ACC112 (cell line): ENCODE measurements at regions not wholly inside any gene's neighbourhood (a gene's known extent, or its start where the extent isn't known, plus 50 kb on each side); places are given as distances from the start of the nearest gene placed in this dataset.

ENCODE experiments used
- H2AFZ ChIP-seq: fragments of 200-600 bp; sonication (generic); one replicate; pipeline ENCODE4 v1.6.0; 2017; ENCODE audit warnings: antibody characterized with exemption, low read length; ENCODE audit not compliant: unreplicated experiment
- H3K27ac ChIP-seq: fragments of 200-600 bp; sonication (generic); 2 replicates; pipeline ENCODE4 v1.5.1; 2014; ENCODE audit warnings: low read depth, mild to moderate bottlenecking, antibody characterized with exemption, low read length, moderate library complexity
- H3K27me3 ChIP-seq: fragments of 200-600 bp; sonication (generic); 2 replicates; pipeline ENCODE4 v1.6.1; 2014; ENCODE audit warnings: mild to moderate bottlenecking, antibody characterized with exemption, low read length, moderate library complexity, mixed read lengths; ENCODE audit not compliant: insufficient read depth
- H3K36me3 ChIP-seq: fragments of 200-600 bp; sonication (generic); 2 replicates; pipeline ENCODE4 v1.6.1; 2016; ENCODE audit warnings: mild to moderate bottlenecking, antibody characterized with exemption, low read length, moderate library complexity, mixed read lengths; ENCODE audit not compliant: insufficient read depth
- H3K4me1 ChIP-seq: fragments of 200-600 bp; sonication (generic); one replicate; pipeline ENCODE4 v1.6.1; 2016; ENCODE audit warnings: low read length, mixed read lengths; ENCODE audit not compliant: insufficient read depth, unreplicated experiment, control insufficient read depth
- H3K4me3 ChIP-seq: fragments of 200-600 bp; sonication (generic); 2 replicates; pipeline ENCODE4 v1.5.1; 2014; ENCODE audit warnings: mild to moderate bottlenecking, low read depth, low read length
- H3K79me2 ChIP-seq: fragments of 200-600 bp; sonication (generic); one replicate; pipeline ENCODE4 v1.6.0; 2016; ENCODE audit warnings: low read length; ENCODE audit not compliant: control insufficient read depth, unreplicated experiment, insufficient read depth

DNA sequence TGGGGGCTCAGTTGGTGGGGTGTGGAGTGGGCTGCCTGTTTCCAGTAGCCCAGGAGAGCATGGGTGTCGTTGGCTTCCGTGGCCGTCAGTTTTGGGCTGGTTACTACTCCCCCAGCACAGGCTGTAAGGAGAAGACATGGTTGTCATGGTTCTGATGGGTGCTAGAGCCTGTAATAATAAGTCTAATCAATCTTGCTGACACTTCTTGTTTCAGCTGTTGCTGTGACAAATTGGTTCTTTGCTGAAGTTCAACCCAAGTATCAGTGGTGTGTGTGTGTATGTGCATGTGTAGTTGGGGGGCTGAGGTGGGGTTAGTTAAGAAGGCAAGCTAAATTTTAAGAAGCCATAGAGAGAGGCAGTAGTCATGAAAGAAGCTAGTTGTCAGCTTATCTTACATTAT lies 61.3 kb upstream of the DBX1 start:
- Histone ChIP-seq H3K27ac (no peak overlapping the region), H3K79me2 (no peaks in the 10 kb centered on the region), H3K36me3 (no peaks in the 10 kb centered on the region), H3K4me3 (no peak overlapping the region), H2AFZ (no peak overlapping the region), H3K4me1 (no peaks in the 10 kb centered on the region), H3K27me3 (peaks cover 87% of the 10 kb centered on the region)

- Histone ChIP-seq H3K27me3 (peaks cover 98% of the 10 kb centered on the region), H3K27ac (no peak overlapping the region), H3K36me3 (no peaks in the 10 kb centered on the region), H3K4me3 (no peak overlapping the region), H3K4me1 (no peaks in the 10 kb centered on the region), H2AFZ (no peak overlapping the region), H3K79me2 (no peaks in the 10 kb centered on the region)
Observed at GRCh38 chr11:20213790-20214189, 53.5 kb upstream of the DBX1 start.

DNA sequence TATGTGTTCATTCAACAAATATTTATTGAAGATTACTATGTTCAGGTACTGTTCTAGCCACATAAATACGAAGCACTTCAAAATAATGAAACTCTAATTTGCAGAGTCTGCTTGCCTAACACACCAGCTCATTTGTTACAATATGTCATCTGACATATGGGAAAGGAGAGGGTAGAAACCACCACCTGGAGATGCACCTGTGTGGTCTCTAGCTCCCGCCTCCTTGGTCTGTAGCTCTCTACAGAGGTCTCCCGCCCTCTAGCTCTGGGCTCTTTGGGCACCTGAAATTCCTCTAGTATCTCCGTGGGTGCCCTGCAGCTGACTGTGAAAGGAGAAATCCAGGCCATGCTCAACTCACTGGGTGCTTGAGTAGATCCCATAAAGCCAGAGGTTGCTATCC lies 51.4 kb upstream of the DBX1 start:
- H3K27ac ChIP-seq: no peak overlapping the region
- H3K79me2 ChIP-seq: no peaks in the 10 kb centered on the region
- H3K27me3 ChIP-seq: peaks cover 98% of the 10 kb centered on the region
- H3K4me3 ChIP-seq: no peak overlapping the region
- H2AFZ ChIP-seq: no peak overlapping the region
- H3K4me1 ChIP-seq: no peaks in the 10 kb centered on the region
- no peaks in the 10 kb centered on the region for H3K36me3 ChIP-seq
